ENCODE measurements at regions not wholly inside any gene's neighbourhood (a gene's known extent, or its start where the extent isn't known, plus 50 kb on each side); places are given as distances from the start of the nearest gene placed in this dataset.

- no peak overlapping the region for H3K4me2 ChIP-seq
- Mint-ChIP-seq H3K27me3 (ENCODE audit: insufficient read depth, low read depth, poor library complexity) (no peaks in the 10 kb centered on the region), H3K4me3 (no peak overlapping the region), H3K36me3 (ENCODE audit: low read depth) (no peaks in the 10 kb centered on the region; the same call in 2 of the 3 replicates), H3K27ac (no peak overlapping the region), H3K9me3 (peaks cover 7% of the 10 kb centered on the region; the same call in 2 of the 3 replicates), H3K4me1 (no peaks in the 10 kb centered on the region)
- H3F3A ChIP-seq (replicated peaks; ENCODE audit: low read depth): no peaks in the 10 kb centered on the region
- no peaks in the 10 kb centered on the region for H4K20me1 ChIP-seq (replicated peaks; ENCODE audit: insufficient read depth)
- 0 out of 2 replicates have a peak, but pooled peaks cover 13% of the 10 kb centered on the region for H3K9me2 ChIP-seq (ENCODE audit: insufficient read depth)
- H3K79me2 ChIP-seq (replicated peaks; ENCODE audit: insufficient read depth): no peaks in the 10 kb centered on the region
- no peak for DNase-seq (ENCODE audit: low spot score)
- no peaks in the 10 kb centered on the region for H3K4me1 ChIP-seq (ENCODE audit: insufficient read depth)
- no peak overlapping the region for H3K27ac ChIP-seq (ENCODE audit: low read depth)
- no peaks in the 10 kb centered on the region for H3K27me3 ChIP-seq (ENCODE audit: insufficient read depth)
- no peak overlapping the region for H3K4me3 ChIP-seq
- no peak overlapping the region for H2AFZ ChIP-seq
- H3K36me3 ChIP-seq (ENCODE audit: insufficient read depth): no peaks in the 10 kb centered on the region
- no peak for TF ChIP-seq NANOG (IDR thresholded peaks at IDR 0.05; ENCODE audit: borderline replicate concordance)
- no peak for TF ChIP-seq ZNF462 (CRISPR knock-in tag; IDR thresholded peaks at IDR 0.05)
- ATAC-seq: no peak
Observed at GRCh38 chr3:24981924-24982323, 446.1 kb upstream of the RARB start.

GRCh38 chr3:24985668-24986067, 442.4 kb upstream of the RARB start:
- Histone ChIP-seq H3K36me3 (ENCODE audit: insufficient read depth) (no peaks in the 10 kb centered on the region), H3K9me2 (ENCODE audit: insufficient read depth) (no peaks in the 10 kb centered on the region), H3K79me2 (replicated peaks; ENCODE audit: insufficient read depth) (no peaks in the 10 kb centered on the region), H3K4me3 (no peak overlapping the region), H3K27me3 (ENCODE audit: insufficient read depth) (no peaks in the 10 kb centered on the region), H3K4me2 (no peak overlapping the region), H3K4me1 (ENCODE audit: insufficient read depth) (no peaks in the 10 kb centered on the region), H3F3A (replicated peaks; ENCODE audit: low read depth) (no peaks in the 10 kb centered on the region), H2AFZ (no peak overlapping the region), H4K20me1 (replicated peaks; ENCODE audit: insufficient read depth) (no peaks in the 10 kb centered on the region), H3K27ac (ENCODE audit: low read depth) (no peak overlapping the region)
- Mint-ChIP-seq H3K4me3 (no peak overlapping the region), H3K4me1 (no peaks in the 10 kb centered on the region), H3K27ac (no peak overlapping the region), H3K9me3 (no peaks in the 10 kb centered on the region), H3K36me3 (ENCODE audit: low read depth) (no peaks in the 10 kb centered on the region; the same call in 2 of the 3 replicates), H3K27me3 (ENCODE audit: insufficient read depth, low read depth, poor library complexity) (no peaks in the 10 kb centered on the region)
- DNase-seq (ENCODE audit: low spot score) (no peak), ATAC-seq (no peak)
- TF ChIP-seq ZNF114 (CRISPR knock-in tag; IDR thresholded peaks at IDR 0.05) (no peak), EZH2phosphoT487 (IDR thresholded peaks at IDR 0.05; ENCODE audit: unreplicated experiment) (no peak), ZNF331 (CRISPR knock-in tag; IDR thresholded peaks at IDR 0.05; ENCODE audit: low read depth) (no peak), STAT1 (IDR thresholded peaks at IDR 0.05; ENCODE audit: unreplicated experiment) (no peak), JUNB (IDR thresholded peaks at IDR 0.05; ENCODE audit: unreplicated experiment) (no peak), POLR2AphosphoS5 (IDR thresholded peaks at IDR 0.05; ENCODE audit: low read depth) (no peak), EZH2 (IDR thresholded peaks at IDR 0.05; ENCODE audit: low read depth, unreplicated experiment) (no peak), NANOG (IDR thresholded peaks at IDR 0.05; ENCODE audit: borderline replicate concordance) (no peak)
